IMR-90 (cell line): ENCODE measurements at regions not wholly inside any gene's neighbourhood (a gene's known extent, or its start where the extent isn't known, plus 50 kb on each side); places are given as distances from the start of the nearest gene placed in this dataset.

Source experiments
- ATAC-seq: fragments of 200-7000 bp; cut with Tn5 transposase; 2 replicates; pipeline ENCODE4 v1.9.1; 2020; ENCODE audit warnings: low read depth, mild to moderate bottlenecking, moderate library complexity
- BruUV-seq: library from RNA; stranded (reverse); fragments of 400-500 nt; replicated peaks from 2 replicates; lab custom pipeline; 2021; lab: Mats Ljungman, UMichigan
- CTCF ChIA-PET: fragments of 300-600 bp; formaldehyde crosslinking; extraction: SDS; loops from one replicate; lab custom pipeline; 2021; ENCODE audit warnings: antibody characterized with exemption; lab: Yijun Ruan, JAX
- POLR2A ChIA-PET: fragments of 300-600 bp; sonication (Branson Sonifier 250); formaldehyde crosslinking; loops from one replicate; lab custom pipeline; 2022; ENCODE audit warnings: antibody characterized with exemption; ENCODE audit not compliant: unreplicated experiment; lab: Charles Lee
- DNase-seq: peaks from one replicate; pipeline ENCODE4 v3.0.0; 2013
- H2AFZ ChIP-seq: replicated peaks from 2 replicates; pipeline ENCODE3; 2013; ENCODE audit warnings: low read length, mild to moderate bottlenecking; ENCODE audit not compliant: poor library complexity
- H2AK5ac ChIP-seq: 2 replicates; pipeline ENCODE4 v1.6.1; 2013; ENCODE audit warnings: low read depth, low read length, inconsistent platforms
- H2AK9ac ChIP-seq: replicated peaks from 2 replicates; pipeline ENCODE3; 2013; ENCODE audit warnings: mild to moderate bottlenecking, low read depth, low read length, moderate library complexity; ENCODE audit not compliant: poor library complexity
- H2BK120ac ChIP-seq: 2 replicates; pipeline ENCODE4 v1.6.1; 2013; ENCODE audit warnings: low read depth, low read length, inconsistent platforms
- H2BK15ac ChIP-seq: 3 replicates; pipeline ENCODE4 v1.6.1; 2013; ENCODE audit warnings: low read depth, low read length, inconsistent platforms
- H2BK20ac ChIP-seq: 2 replicates; pipeline ENCODE4 v1.6.1; 2013; ENCODE audit warnings: low read depth, mild to moderate bottlenecking, inconsistent platforms, low read length, moderate library complexity
- H2BK5ac ChIP-seq: 2 replicates; pipeline ENCODE4 v1.6.1; 2013; ENCODE audit warnings: mild to moderate bottlenecking, low read depth, low read length, inconsistent platforms; ENCODE audit not compliant: poor library complexity, severe bottlenecking
- H3K14ac ChIP-seq: replicated peaks from 2 replicates; pipeline ENCODE4 v1.6.1; 2013; ENCODE audit warnings: low read depth, low read length, inconsistent platforms
- H3K18ac ChIP-seq: 2 replicates; pipeline ENCODE4 v1.6.1; 2013; ENCODE audit warnings: low read depth, low read length, control low read depth
- H3K23ac ChIP-seq: 2 replicates; pipeline ENCODE4 v1.6.1; 2013; ENCODE audit warnings: low read depth, low read length, inconsistent platforms
- H3K27ac ChIP-seq: 2 replicates; pipeline ENCODE4 v1.5.1; 2013; ENCODE audit warnings: mild to moderate bottlenecking, control low read depth, low read length; ENCODE audit not compliant: insufficient read depth
- H3K27me3 ChIP-seq: 2 replicates; pipeline ENCODE4 v1.6.1; 2013; ENCODE audit warnings: low read length; ENCODE audit not compliant: control insufficient read depth, insufficient read depth
- H3K36me3 ChIP-seq: 2 replicates; pipeline ENCODE4 v1.6.1; 2013; ENCODE audit warnings: low read length, mixed read lengths; ENCODE audit not compliant: control insufficient read depth, insufficient read depth
- H3K4ac ChIP-seq: 2 replicates; pipeline ENCODE4 v1.6.1; 2013; ENCODE audit warnings: low read depth, low read length, inconsistent platforms
- H3K4me1 ChIP-seq: 2 replicates; pipeline ENCODE4 v1.6.1; 2013; ENCODE audit warnings: low read length, mixed read lengths; ENCODE audit not compliant: control insufficient read depth, insufficient read depth
- H3K4me2 ChIP-seq: 2 replicates; pipeline ENCODE4 v1.6.1; 2013; ENCODE audit warnings: low read depth, mild to moderate bottlenecking, control low read depth, low read length, moderate library complexity
- H3K4me3 ChIP-seq: 2 replicates; pipeline ENCODE4 v1.5.1; 2013; ENCODE audit warnings: low read depth, mild to moderate bottlenecking, control low read depth, low read length, moderate library complexity; ENCODE audit not compliant: insufficient read depth
- H3K56ac ChIP-seq: 2 replicates; pipeline ENCODE4 v1.6.1; 2013; ENCODE audit warnings: low read length, inconsistent platforms; ENCODE audit not compliant: insufficient read depth; ENCODE audit errors: extremely low read depth
- H3K79me1 ChIP-seq, 2 experiments: 2 replicates each; pipeline ENCODE4 v1.6.1; 2013; ENCODE audit warnings: low read length in 2 of 2, inconsistent platforms in 1 of 2, low read depth in 1 of 2
- H3K9ac ChIP-seq: 2 replicates; pipeline ENCODE4 v1.6.1; 2013; ENCODE audit warnings: low read depth, low read length, control low read depth
- H3K9me1 ChIP-seq: 2 replicates; pipeline ENCODE4 v1.6.1; 2013; ENCODE audit warnings: low read length, inconsistent platforms; ENCODE audit not compliant: insufficient read depth
- H3K9me3 ChIP-seq: 2 replicates; pipeline ENCODE4 v1.6.1; 2013; ENCODE audit warnings: low read length; ENCODE audit not compliant: control insufficient read depth, insufficient read depth
- H4K20me1 ChIP-seq: 2 replicates; pipeline ENCODE4 v1.6.1; 2013; ENCODE audit warnings: low read length, inconsistent platforms; ENCODE audit not compliant: insufficient read depth
- H4K5ac ChIP-seq: 2 replicates; pipeline ENCODE4 v1.6.1; 2013; ENCODE audit warnings: mild to moderate bottlenecking, low read depth, low read length, control low read depth
- H4K8ac ChIP-seq, 2 experiments: 2 replicates each; pipeline ENCODE4 v1.6.1; 2013; ENCODE audit warnings: low read depth in 2 of 2, low read length in 2 of 2, control low read depth in 1 of 2, inconsistent platforms in 1 of 2
- H4K91ac ChIP-seq: 2 replicates; pipeline ENCODE4 v1.6.1; 2013; ENCODE audit warnings: low read depth, low read length, inconsistent platforms; ENCODE audit not compliant: insufficient read depth
- BHLHE40 ChIP-seq: fragments of 150-350 bp; IDR thresholded peaks from 2 replicates; pipeline ENCODE4 v1.6.1; 2016; ENCODE audit warnings: mild to moderate bottlenecking, low read depth, low read length
- CEBPB ChIP-seq: IDR thresholded peaks from 2 replicates; pipeline ENCODE4 v1.6.1; 2012; ENCODE audit warnings: low read depth, low read length, improper control_type of control experiment
- FOS ChIP-seq: fragments of 150-350 bp; IDR thresholded peaks from 2 replicates; pipeline ENCODE4 v1.6.1; 2016; ENCODE audit warnings: low read depth, low read length
- MAFK ChIP-seq: IDR thresholded peaks from 2 replicates; pipeline ENCODE4 v1.6.1; 2012; ENCODE audit warnings: low read depth, low read length, improper control_type of control experiment
- MXI1 ChIP-seq: IDR thresholded peaks from 2 replicates; pipeline ENCODE4 v1.6.1; 2012; ENCODE audit warnings: low read depth, mild to moderate bottlenecking, low read length, moderate library complexity, borderline replicate concordance
- NFE2L2 ChIP-seq: fragments of 150-350 bp; IDR thresholded peaks from 2 replicates; pipeline ENCODE4 v1.6.1; 2016; ENCODE audit warnings: low read depth, mild to moderate bottlenecking, low read length
- POLR2A ChIP-seq: IDR thresholded peaks from 2 replicates; pipeline ENCODE4 v1.6.1; 2012; ENCODE audit warnings: mild to moderate bottlenecking, low read depth, low read length
- RAD21 ChIP-seq: IDR thresholded peaks from 2 replicates; pipeline ENCODE4 v1.6.1; 2012; ENCODE audit warnings: low read length, improper control_type of control experiment
- RCOR1 ChIP-seq: IDR thresholded peaks from 2 replicates; pipeline ENCODE4 v1.6.1; 2012; ENCODE audit warnings: mild to moderate bottlenecking, low read length, improper control_type of control experiment; ENCODE audit not compliant: insufficient replicate concordance
- RFX5 ChIP-seq: IDR thresholded peaks from 2 replicates; pipeline ENCODE4 v1.8.0; 2012; ENCODE audit warnings: low read depth, mild to moderate bottlenecking, low read length, moderate library complexity
- SMC3 ChIP-seq: fragments of 150-350 bp; IDR thresholded peaks from 2 replicates; pipeline ENCODE4 v1.6.1; 2016; ENCODE audit warnings: low read depth, mild to moderate bottlenecking, antibody characterized with exemption, low read length, moderate library complexity
- WGBS, 2 experiments: methylation state at CpG; one replicate each; pipeline versions ENCODE4 v1.1.5 to v1.1.7; 2013; ENCODE audit warnings: missing lambda C conversion rate in 2 of 2; ENCODE audit not compliant: insufficient read length in 1 of 2; ENCODE audit errors: extremely low coverage in 2 of 2; 5-methylcytosine and 5-hydroxymethylcytosine counted together
- dilution Hi-C: fragments of 300-500 bp; cut with HindIII; formaldehyde crosslinking; loops from one replicate; pipeline ENCODE4 v1.14.3; 2018; ENCODE audit warnings: low sequenced_read_pairs; ENCODE audit not compliant: unreplicated experiment
- in situ Hi-C: fragments of 300-500 bp; cut with MboI; formaldehyde crosslinking; loops from 3 replicates; pipeline ENCODE4 v1.14.3; 2019; ENCODE audit warnings: low sequenced_read_pairs, inconsistent platforms, mixed read lengths
- intact Hi-C: fragments of 100-400 bp; cut with micrococcal nuclease; formaldehyde crosslinking; loops from 2 replicates; pipeline ENCODE4 v1.10.0; 2022
- TF ChIP-seq, protein P1 (sequence below): conservative IDR thresholded peaks from 2 replicates; pipeline ENCODE4 v1.5.1; 2012; ENCODE audit warnings: mild to moderate bottlenecking, low read depth, low read length, improper control_type of control experiment
- TF ChIP-seq, protein P2 (sequence below): fragments of 150-350 bp; IDR thresholded peaks from 2 replicates; pipeline ENCODE4 v1.6.1; 2016; ENCODE audit warnings: low read depth, mild to moderate bottlenecking, low read length, moderate library complexity, borderline replicate concordance

DNA sequence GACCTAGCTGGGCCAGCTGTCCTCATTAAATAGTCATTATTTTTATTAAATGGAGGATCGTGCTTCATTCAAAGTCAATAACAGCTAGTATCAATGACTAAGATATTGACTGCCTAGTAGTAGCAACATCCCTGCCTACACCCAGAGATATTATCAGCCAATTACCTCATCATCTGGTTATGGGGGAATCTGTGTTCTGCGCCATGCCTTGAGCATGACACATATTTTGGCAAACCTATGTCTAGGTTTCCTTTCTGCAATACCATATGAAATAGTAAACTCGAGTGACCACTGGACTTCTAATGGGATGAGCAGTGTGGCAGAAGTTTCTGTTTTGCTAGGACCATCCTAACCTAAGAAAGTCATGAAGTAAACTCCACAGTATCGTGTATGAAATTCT is 50.0 kb upstream of the AADAT start:
- POLR2A ChIA-PET: no interaction called here
- no peak overlapping the region for H3K14ac ChIP-seq
- no peak for TF ChIP-seq FOS
- TF ChIP-seq, protein P1, sequence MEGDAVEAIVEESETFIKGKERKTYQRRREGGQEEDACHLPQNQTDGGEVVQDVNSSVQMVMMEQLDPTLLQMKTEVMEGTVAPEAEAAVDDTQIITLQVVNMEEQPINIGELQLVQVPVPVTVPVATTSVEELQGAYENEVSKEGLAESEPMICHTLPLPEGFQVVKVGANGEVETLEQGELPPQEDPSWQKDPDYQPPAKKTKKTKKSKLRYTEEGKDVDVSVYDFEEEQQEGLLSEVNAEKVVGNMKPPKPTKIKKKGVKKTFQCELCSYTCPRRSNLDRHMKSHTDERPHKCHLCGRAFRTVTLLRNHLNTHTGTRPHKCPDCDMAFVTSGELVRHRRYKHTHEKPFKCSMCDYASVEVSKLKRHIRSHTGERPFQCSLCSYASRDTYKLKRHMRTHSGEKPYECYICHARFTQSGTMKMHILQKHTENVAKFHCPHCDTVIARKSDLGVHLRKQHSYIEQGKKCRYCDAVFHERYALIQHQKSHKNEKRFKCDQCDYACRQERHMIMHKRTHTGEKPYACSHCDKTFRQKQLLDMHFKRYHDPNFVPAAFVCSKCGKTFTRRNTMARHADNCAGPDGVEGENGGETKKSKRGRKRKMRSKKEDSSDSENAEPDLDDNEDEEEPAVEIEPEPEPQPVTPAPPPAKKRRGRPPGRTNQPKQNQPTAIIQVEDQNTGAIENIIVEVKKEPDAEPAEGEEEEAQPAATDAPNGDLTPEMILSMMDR: no peak
- TF ChIP-seq MXI1: no peak
- no peak for TF ChIP-seq CEBPB
- TF ChIP-seq NFE2L2: no peak
- no peak for TF ChIP-seq RCOR1
- TF ChIP-seq, protein P2, sequence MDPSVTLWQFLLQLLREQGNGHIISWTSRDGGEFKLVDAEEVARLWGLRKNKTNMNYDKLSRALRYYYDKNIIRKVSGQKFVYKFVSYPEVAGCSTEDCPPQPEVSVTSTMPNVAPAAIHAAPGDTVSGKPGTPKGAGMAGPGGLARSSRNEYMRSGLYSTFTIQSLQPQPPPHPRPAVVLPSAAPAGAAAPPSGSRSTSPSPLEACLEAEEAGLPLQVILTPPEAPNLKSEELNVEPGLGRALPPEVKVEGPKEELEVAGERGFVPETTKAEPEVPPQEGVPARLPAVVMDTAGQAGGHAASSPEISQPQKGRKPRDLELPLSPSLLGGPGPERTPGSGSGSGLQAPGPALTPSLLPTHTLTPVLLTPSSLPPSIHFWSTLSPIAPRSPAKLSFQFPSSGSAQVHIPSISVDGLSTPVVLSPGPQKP: no peak
- TF ChIP-seq RAD21: no peak
- no peak for TF ChIP-seq RFX5
- TF ChIP-seq SMC3: no peak
- TF ChIP-seq POLR2A: no peak
- no peak for TF ChIP-seq MAFK
- TF ChIP-seq BHLHE40: no peak
- dilution Hi-C loops: no loop called here
- H3K27ac ChIP-seq: no peak overlapping the region
- H4K8ac ChIP-seq: no peak overlapping the region
- H3K4me3 ChIP-seq: no peak overlapping the region
- no peak overlapping the region for H3K56ac ChIP-seq
- no peak overlapping the region for H2BK15ac ChIP-seq
- H3K79me1 ChIP-seq: no peaks in the 10 kb centered on the region
- no peak overlapping the region for H2BK120ac ChIP-seq
- H3K36me3 ChIP-seq: no peaks in the 10 kb centered on the region
- no peak overlapping the region for H2BK5ac ChIP-seq
- no peak overlapping the region for H3K4me2 ChIP-seq
- H2BK20ac ChIP-seq: no peak overlapping the region
- no peak overlapping the region for H4K91ac ChIP-seq
- no CpG with 5 or more reads among the region's 4 CpGs for WGBS, 2 experiments
- in situ Hi-C loops: no loop called here
- no peak overlapping the region for H3K9ac ChIP-seq
- ATAC-seq: no peak
- no peaks in the 10 kb centered on the region for H4K20me1 ChIP-seq
- H2AK9ac ChIP-seq: no peak overlapping the region
- H3K4ac ChIP-seq: no peak overlapping the region
- H3K4me1 ChIP-seq: no peaks in the 10 kb centered on the region
- H2AK5ac ChIP-seq: no peak overlapping the region
- H3K27me3 ChIP-seq: no peaks in the 10 kb centered on the region
- intact Hi-C loops: no loop called here
- CTCF ChIA-PET: no interaction called here
- H4K5ac ChIP-seq: no peak overlapping the region
- BruUV-seq: no TSS peak
- no peak overlapping the region for H3K18ac ChIP-seq
- H3K23ac ChIP-seq: no peak overlapping the region
- H3K9me3 ChIP-seq: no peaks in the 10 kb centered on the region
- H2AFZ ChIP-seq: no peak overlapping the region
- no peaks in the 10 kb centered on the region for H3K9me1 ChIP-seq
- peak; percentile 37 for DNase-seq
